NCI-H1417 treated with DMSO at 0.1 percent for 48 hours (cell line): ENCODE measurements at regions not wholly inside any gene's neighbourhood (a gene's known extent, or its start where the extent isn't known, plus 50 kb on each side); places are given as distances from the start of the nearest gene placed in this dataset.

Source experiments
- DNase-seq: peaks from one replicate; lab custom pipeline; 2025; lab: John Stamatoyannopoulos, UW

GRCh38 chr18:69330385-69331005 lies 70.2 kb upstream of the DOK6 start:
- no peak for DNase-seq

GRCh38 chr18:69349912-69350597 lies 50.6 kb upstream of the DOK6 start:
- DNase-seq, result no peak
